ENCODE measurements at regions not wholly inside any gene's neighbourhood (a gene's known extent, or its start where the extent isn't known, plus 50 kb on each side); places are given as distances from the start of the nearest gene placed in this dataset.
A peak's percentile ranks its signal among the peaks of the same experiment; 100 is the strongest.
"Not testable (repeated sequence)": the region's sequence is repeated elsewhere in the genome, so short reads cannot be mapped to it uniquely, and the experiment has no call there.

- Histone ChIP-seq H3K36me3 (ENCODE audit: control insufficient read depth, insufficient read depth, low read length) (no peaks in the 10 kb centered on the region), H3K4me3 (ENCODE audit: low read depth, low read length) (no peak overlapping the region), H3K27me3 (ENCODE audit: control insufficient read depth, insufficient read depth, low read length) (no peaks in the 10 kb centered on the region)
- FAIRE-seq (no peak), DNase-seq (ENCODE audit: low read depth) (no peak)
- no peak for TF ChIP-seq CTCF (IDR thresholded peaks at IDR 0.05; ENCODE audit: insufficient read depth, low read length, severe bottlenecking)
Observed at GRCh38 chr18:59799383-59800015, 100.3 kb upstream of the PMAIP1 start.

- no peaks in the 10 kb centered on the region for H3K27me3 ChIP-seq (ENCODE audit: control insufficient read depth, insufficient read depth, low read length)
- DNase-seq (ENCODE audit: low read depth) (no peak), FAIRE-seq (no peak)
- no peak for TF ChIP-seq CTCF (IDR thresholded peaks at IDR 0.05; ENCODE audit: insufficient read depth, low read length, severe bottlenecking)
- no peak overlapping the region for H3K4me3 ChIP-seq (ENCODE audit: low read depth, low read length)
- H3K36me3 ChIP-seq (ENCODE audit: control insufficient read depth, insufficient read depth, low read length): no peaks in the 10 kb centered on the region
Observed at GRCh38 chr18:59795882-59796281, 98.7 kb upstream of the CCBE1 start.

GRCh38 chr18:59792353-59792752 is 95.1 kb upstream of the CCBE1 start:
- H3K4me3 ChIP-seq (ENCODE audit: low read depth, low read length): no peak overlapping the region
- no peak for DNase-seq (ENCODE audit: low read depth)
- TF ChIP-seq CTCF (IDR thresholded peaks at IDR 0.05; ENCODE audit: insufficient read depth, low read length, severe bottlenecking): no peak
- H3K36me3 ChIP-seq (ENCODE audit: control insufficient read depth, insufficient read depth, low read length): no peaks in the 10 kb centered on the region
- no peak for FAIRE-seq
- H3K27me3 ChIP-seq (ENCODE audit: control insufficient read depth, insufficient read depth, low read length): no peaks in the 10 kb centered on the region

- H3K27me3 ChIP-seq (ENCODE audit: control insufficient read depth, insufficient read depth, low read length); FAIRE-seq; H3K4me3 ChIP-seq (ENCODE audit: low read depth, low read length); H3K36me3 ChIP-seq (ENCODE audit: control insufficient read depth, insufficient read depth, low read length); DNase-seq (ENCODE audit: low read depth): not testable (repeated sequence)
Observed at GRCh38 chr18:59790346-59790936, 93.2 kb upstream of the CCBE1 start.

- Histone ChIP-seq H3K27me3 (ENCODE audit: control insufficient read depth, insufficient read depth, low read length) (no peaks in the 10 kb centered on the region), H3K36me3 (ENCODE audit: control insufficient read depth, insufficient read depth, low read length) (no peaks in the 10 kb centered on the region), H3K4me3 (ENCODE audit: low read depth, low read length) (no peak overlapping the region)
- DNase-seq (ENCODE audit: low read depth) (no peak), FAIRE-seq (no peak)
- TF ChIP-seq CTCF (IDR thresholded peaks at IDR 0.05; ENCODE audit: insufficient read depth, low read length, severe bottlenecking): no peak
Observed at GRCh38 chr18:59788791-59789106, 91.5 kb upstream of the CCBE1 start.

GRCh38 chr18:59787998-59788790 is 91.0 kb upstream of the CCBE1 start:
- TF ChIP-seq CTCF (IDR thresholded peaks at IDR 0.05; ENCODE audit: insufficient read depth, low read length, severe bottlenecking): no peak
- H3K27me3 ChIP-seq (ENCODE audit: control insufficient read depth, insufficient read depth, low read length): no peaks in the 10 kb centered on the region
- H3K4me3 ChIP-seq (ENCODE audit: low read depth, low read length): no peak overlapping the region
- FAIRE-seq: peak; percentile 47
- H3K36me3 ChIP-seq (ENCODE audit: control insufficient read depth, insufficient read depth, low read length): no peaks in the 10 kb centered on the region
- DNase-seq (ENCODE audit: low read depth): peak; percentile 75

Data from bronchial epithelial cell (primary cell).